ENCODE measurements at regions not wholly inside any gene's neighbourhood (a gene's known extent, or its start where the extent isn't known, plus 50 kb on each side); places are given as distances from the start of the nearest gene placed in this dataset.

DNA sequence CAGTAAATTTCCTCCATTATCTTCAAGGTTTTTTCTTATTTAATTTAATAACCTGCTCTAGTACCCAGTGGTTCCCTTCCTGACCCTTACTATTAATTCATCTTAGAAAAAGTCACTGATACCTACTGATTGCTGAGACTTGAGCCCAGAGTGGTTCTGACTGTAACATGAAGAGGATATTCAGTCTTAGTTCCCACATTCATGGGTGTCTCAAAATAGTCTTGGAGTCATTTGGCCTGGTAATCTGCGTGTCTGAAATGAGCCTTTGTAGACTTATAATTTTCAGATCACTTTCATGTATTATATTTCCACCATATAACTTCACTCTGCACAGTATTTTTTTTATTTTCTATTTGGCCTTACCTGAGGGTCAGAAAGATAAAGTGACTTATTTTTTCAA lies 732.0 kb upstream of the KIF2B start:
- DNase-seq (ENCODE audit: low spot score in 2 of 2, unreplicated experiment in 2 of 2): no peak
- no peak overlapping the region for H3K27ac Mint-ChIP-seq
- H3K4me3 Mint-ChIP-seq: no peak overlapping the region
- H3K9me3 Mint-ChIP-seq: no peaks in the 10 kb centered on the region
- no peaks in the 10 kb centered on the region for H3K36me3 Mint-ChIP-seq
- TF ChIP-seq, protein P1, sequence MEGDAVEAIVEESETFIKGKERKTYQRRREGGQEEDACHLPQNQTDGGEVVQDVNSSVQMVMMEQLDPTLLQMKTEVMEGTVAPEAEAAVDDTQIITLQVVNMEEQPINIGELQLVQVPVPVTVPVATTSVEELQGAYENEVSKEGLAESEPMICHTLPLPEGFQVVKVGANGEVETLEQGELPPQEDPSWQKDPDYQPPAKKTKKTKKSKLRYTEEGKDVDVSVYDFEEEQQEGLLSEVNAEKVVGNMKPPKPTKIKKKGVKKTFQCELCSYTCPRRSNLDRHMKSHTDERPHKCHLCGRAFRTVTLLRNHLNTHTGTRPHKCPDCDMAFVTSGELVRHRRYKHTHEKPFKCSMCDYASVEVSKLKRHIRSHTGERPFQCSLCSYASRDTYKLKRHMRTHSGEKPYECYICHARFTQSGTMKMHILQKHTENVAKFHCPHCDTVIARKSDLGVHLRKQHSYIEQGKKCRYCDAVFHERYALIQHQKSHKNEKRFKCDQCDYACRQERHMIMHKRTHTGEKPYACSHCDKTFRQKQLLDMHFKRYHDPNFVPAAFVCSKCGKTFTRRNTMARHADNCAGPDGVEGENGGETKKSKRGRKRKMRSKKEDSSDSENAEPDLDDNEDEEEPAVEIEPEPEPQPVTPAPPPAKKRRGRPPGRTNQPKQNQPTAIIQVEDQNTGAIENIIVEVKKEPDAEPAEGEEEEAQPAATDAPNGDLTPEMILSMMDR (IDR thresholded peaks at IDR 0.05; ENCODE audit: unreplicated experiment): no peak
- no peaks in the 10 kb centered on the region for H3K27me3 Mint-ChIP-seq (ENCODE audit: low read depth)
- peaks cover 2% of the 10 kb centered on the region for H3K4me1 Mint-ChIP-seq

DNA sequence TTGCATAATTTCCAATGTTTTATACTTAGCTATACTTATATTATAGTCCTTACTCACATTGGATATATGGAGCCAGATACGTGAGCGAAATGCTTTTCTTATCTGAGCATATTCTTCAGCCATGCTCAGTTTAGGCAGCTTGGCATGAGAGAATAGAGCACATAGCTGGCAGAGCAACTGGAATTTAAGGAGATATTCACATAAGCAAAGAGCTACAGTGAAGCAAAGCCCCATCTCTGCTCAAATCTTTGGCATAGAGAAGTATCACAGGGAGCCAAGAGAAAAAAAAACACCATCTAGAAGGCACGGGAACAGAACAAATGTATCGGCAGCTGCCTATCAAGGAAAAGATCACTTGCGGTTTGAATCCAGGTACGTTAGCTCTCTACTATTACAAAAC lies 734.2 kb upstream of the KIF2B start:
- Mint-ChIP-seq H3K4me1 (peaks cover 2% of the 10 kb centered on the region), H3K27ac (no peak overlapping the region), H3K27me3 (ENCODE audit: low read depth) (no peaks in the 10 kb centered on the region), H3K36me3 (no peaks in the 10 kb centered on the region), H3K4me3 (no peak overlapping the region), H3K9me3 (no peaks in the 10 kb centered on the region)
- DNase-seq (ENCODE audit: low spot score in 2 of 2, unreplicated experiment in 2 of 2): no peak
- TF ChIP-seq, protein P1 (IDR thresholded peaks at IDR 0.05; ENCODE audit: unreplicated experiment): no peak

DNA sequence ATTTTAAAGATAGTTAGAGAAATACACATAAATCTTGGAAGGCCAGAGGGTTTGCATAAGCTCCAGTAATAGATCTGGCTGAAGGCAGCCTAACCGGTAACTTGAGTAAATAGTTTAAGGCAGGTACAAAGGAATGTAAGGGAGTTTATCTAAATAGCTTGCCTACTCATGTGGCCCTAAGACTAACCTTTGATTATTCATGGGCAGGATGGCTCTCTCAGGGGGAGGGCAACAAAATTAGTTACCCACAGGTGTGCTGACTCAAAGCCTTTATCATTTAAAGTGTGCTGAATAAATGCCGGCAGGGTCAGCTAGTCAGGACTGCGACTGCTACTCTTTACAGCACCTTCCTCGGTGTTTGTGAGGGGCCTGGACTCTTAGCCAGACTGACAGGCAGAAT lies 761.3 kb upstream of the KIF2B start:
- Mint-ChIP-seq H3K36me3 (peaks cover 4% of the 10 kb centered on the region), H3K4me3 (no peak overlapping the region), H3K9me3 (peaks cover 49% of the 10 kb centered on the region), H3K27ac (peak overlapping the region; percentile 69), H3K27me3 (ENCODE audit: low read depth) (no peaks in the 10 kb centered on the region), H3K4me1 (peaks cover 3% of the 10 kb centered on the region)
- DNase-seq (ENCODE audit: low spot score in 2 of 2, unreplicated experiment in 2 of 2): no peak
- TF ChIP-seq, protein P1 (IDR thresholded peaks at IDR 0.05; ENCODE audit: unreplicated experiment): no peak

DNA sequence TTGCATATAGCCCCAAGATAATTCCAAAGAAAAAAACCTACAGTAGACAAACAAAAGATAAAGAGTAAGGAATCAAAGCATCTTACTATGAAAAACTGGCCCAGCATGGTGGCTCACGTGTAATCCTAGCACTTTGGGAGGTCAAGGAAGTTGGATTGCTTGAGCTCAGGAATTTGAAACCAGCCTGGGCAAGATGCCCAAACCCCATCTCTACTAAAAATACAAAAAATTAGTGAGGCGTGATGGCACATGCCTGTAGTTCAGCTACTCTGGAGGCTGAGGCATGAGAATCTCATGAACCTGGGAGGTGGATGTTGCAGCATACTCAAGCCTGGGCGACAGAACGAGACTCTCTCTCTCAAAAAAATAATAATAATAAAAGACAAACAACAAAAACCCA lies 764.7 kb upstream of the KIF2B start:
- H3K4me1 Mint-ChIP-seq: peaks cover 3% of the 10 kb centered on the region
- peaks cover 4% of the 10 kb centered on the region for H3K36me3 Mint-ChIP-seq
- no peak overlapping the region for H3K27ac Mint-ChIP-seq
- no peaks in the 10 kb centered on the region for H3K27me3 Mint-ChIP-seq (ENCODE audit: low read depth)
- DNase-seq (ENCODE audit: low spot score in 2 of 2, unreplicated experiment in 2 of 2): no peak
- peaks cover 42% of the 10 kb centered on the region for H3K9me3 Mint-ChIP-seq
- no peak overlapping the region for H3K4me3 Mint-ChIP-seq
- TF ChIP-seq, protein P1 (IDR thresholded peaks at IDR 0.05; ENCODE audit: unreplicated experiment): no peak

DNA sequence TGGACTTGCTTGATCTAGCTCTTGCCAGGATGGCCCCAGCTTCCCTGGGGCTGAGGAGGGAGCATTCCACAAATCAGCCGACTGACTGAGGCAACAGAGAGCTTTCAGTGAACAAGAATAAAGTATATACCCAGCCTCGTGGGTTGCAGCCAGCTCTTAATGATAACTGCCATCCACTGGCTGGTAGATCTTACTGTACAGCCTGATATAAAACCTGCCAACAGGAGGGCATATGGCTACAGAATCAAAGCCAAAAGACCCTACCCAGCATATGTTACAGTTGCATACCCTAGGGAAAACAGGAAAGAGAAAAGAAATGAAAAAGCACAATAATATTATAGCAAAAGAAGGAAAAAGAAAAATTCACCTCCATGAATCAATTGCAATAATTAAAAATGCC lies 775.9 kb upstream of the KIF2B start:
- no peaks in the 10 kb centered on the region for H3K4me1 Mint-ChIP-seq
- TF ChIP-seq, protein P1 (IDR thresholded peaks at IDR 0.05; ENCODE audit: unreplicated experiment): no peak
- H3K9me3 Mint-ChIP-seq: peaks cover 14% of the 10 kb centered on the region
- H3K4me3 Mint-ChIP-seq: no peak overlapping the region
- no peaks in the 10 kb centered on the region for H3K27me3 Mint-ChIP-seq (ENCODE audit: low read depth)
- H3K27ac Mint-ChIP-seq: no peak overlapping the region
- peaks cover under 1% of the 10 kb centered on the region for H3K36me3 Mint-ChIP-seq
- no peak for DNase-seq (ENCODE audit: low spot score in 2 of 2, unreplicated experiment in 2 of 2)

DNA sequence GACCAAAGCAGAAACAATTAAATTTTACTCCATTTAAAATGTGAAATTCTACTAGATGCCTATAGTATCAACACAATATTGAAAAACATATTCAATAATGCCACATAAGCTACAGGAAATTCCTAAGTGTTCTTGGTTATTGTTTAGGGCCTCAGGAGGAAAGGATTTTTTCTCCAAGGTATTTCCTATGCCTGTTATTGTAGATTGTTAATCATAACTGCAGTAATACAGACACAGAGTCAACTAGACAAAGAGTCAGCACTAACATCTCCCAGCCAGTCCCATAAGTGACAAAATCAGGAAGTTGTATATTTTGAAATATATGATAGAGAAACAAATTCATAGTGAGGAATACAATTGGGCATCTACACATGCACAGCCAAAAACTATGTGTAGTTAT lies 782.7 kb upstream of the KIF2B start:
- no peak overlapping the region for H3K27ac Mint-ChIP-seq
- TF ChIP-seq, protein P1 (IDR thresholded peaks at IDR 0.05; ENCODE audit: unreplicated experiment): no peak
- H3K4me1 Mint-ChIP-seq: no peaks in the 10 kb centered on the region
- no peak for DNase-seq (ENCODE audit: low spot score in 2 of 2, unreplicated experiment in 2 of 2)
- H3K27me3 Mint-ChIP-seq (ENCODE audit: low read depth): no peaks in the 10 kb centered on the region
- H3K4me3 Mint-ChIP-seq: no peak overlapping the region
- H3K36me3 Mint-ChIP-seq: peaks cover 2% of the 10 kb centered on the region
- H3K9me3 Mint-ChIP-seq: peaks cover 12% of the 10 kb centered on the region

Data from mesothelial cell of epicardium (in vitro differentiated cells).